ENCODE measurements at regions not wholly inside any gene's neighbourhood (a gene's known extent, or its start where the extent isn't known, plus 50 kb on each side); places are given as distances from the start of the nearest gene placed in this dataset.

DNA sequence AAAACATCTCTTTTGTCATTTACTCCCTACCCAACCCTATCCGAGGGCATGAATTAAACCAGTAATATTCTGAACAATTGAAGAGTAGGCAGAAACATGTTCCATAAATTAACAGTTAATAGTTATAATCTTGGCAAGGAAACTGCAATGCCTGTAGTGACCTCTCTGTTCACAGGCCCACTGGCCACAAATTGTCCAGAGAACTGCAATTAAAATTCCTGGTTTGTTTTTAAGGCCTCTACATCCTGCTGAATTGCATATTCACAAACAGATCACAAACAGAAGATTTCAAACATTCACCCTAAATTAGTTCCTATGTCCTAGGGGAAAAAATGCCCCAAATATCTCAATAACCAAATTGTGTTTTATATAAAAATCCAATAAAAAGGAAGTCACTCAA lies 143.2 kb upstream of the TRPC6 start:
- H2AFZ ChIP-seq (ENCODE audit: low read depth, low read length): no peak overlapping the region
- no TSS peak for BruUV-seq (replicated peaks)
- CTCF ChIA-PET (ENCODE audit: low intra/inter-chr PET ratio): no interaction called here
- no peak overlapping the region for H3K27ac ChIP-seq (ENCODE audit: extremely low read depth, low read depth, low read length)
- DNase-seq (ENCODE audit: extremely low read depth in 1 of 4, low spot score in 3 of 4) (no peak), ATAC-seq (no peak), FAIRE-seq (no peak)
- no peak overlapping the region for H3K4me3 ChIP-seq
- intact Hi-C loops (cut with micrococcal nuclease) (no loop called here), in situ Hi-C loops (cut with MboI) (no loop called here)
- TF ChIP-seq, protein P1, sequence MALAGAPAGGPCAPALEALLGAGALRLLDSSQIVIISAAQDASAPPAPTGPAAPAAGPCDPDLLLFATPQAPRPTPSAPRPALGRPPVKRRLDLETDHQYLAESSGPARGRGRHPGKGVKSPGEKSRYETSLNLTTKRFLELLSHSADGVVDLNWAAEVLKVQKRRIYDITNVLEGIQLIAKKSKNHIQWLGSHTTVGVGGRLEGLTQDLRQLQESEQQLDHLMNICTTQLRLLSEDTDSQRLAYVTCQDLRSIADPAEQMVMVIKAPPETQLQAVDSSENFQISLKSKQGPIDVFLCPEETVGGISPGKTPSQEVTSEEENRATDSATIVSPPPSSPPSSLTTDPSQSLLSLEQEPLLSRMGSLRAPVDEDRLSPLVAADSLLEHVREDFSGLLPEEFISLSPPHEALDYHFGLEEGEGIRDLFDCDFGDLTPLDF (CRISPR knock-in tag; IDR thresholded peaks at IDR 0.05): no peak
- TF ChIP-seq GTF2E2 (tag; IDR thresholded peaks at IDR 0.05): no peak
- H3K27me3 ChIP-seq (ENCODE audit: control insufficient read depth in 2 of 2, insufficient read depth in 2 of 2, low read length in 2 of 2): no peaks in the 10 kb centered on the region
- H3K4me2 ChIP-seq (ENCODE audit: insufficient read depth, low read length): no peak overlapping the region
- H3K36me3 ChIP-seq (ENCODE audit: control insufficient read depth, insufficient read depth, low read length): no peaks in the 10 kb centered on the region
- no peaks in the 10 kb centered on the region for H3K9me1 ChIP-seq (ENCODE audit: control insufficient read depth, insufficient read depth, low read length)
- H3K4me1 ChIP-seq (replicated peaks in 1 of 2; ENCODE audit: control insufficient read depth in 2 of 2, insufficient read depth in 2 of 2, low read length in 2 of 2): no peaks in the 10 kb centered on the region
- POLR2A ChIA-PET: no interaction called here
- H3K9ac ChIP-seq (ENCODE audit: insufficient read depth in 1 of 2, low read depth in 2 of 2, low read length in 2 of 2): no peak overlapping the region
- no peaks in the 10 kb centered on the region for H3K79me2 ChIP-seq (ENCODE audit: control insufficient read depth, insufficient read depth, low read length)
- 0% methylated on average over 1 of the region's 1 CpG for WGBS (ENCODE audit: insufficient coverage, low coverage, missing lambda C conversion rate)
- H3K9me3 ChIP-seq (replicated peaks; ENCODE audit: control insufficient read depth, insufficient read depth, low read depth, low read length): no peaks in the 10 kb centered on the region
- H4K20me1 ChIP-seq (replicated peaks; ENCODE audit: control insufficient read depth, insufficient read depth, low read length): no peaks in the 10 kb centered on the region

DNA sequence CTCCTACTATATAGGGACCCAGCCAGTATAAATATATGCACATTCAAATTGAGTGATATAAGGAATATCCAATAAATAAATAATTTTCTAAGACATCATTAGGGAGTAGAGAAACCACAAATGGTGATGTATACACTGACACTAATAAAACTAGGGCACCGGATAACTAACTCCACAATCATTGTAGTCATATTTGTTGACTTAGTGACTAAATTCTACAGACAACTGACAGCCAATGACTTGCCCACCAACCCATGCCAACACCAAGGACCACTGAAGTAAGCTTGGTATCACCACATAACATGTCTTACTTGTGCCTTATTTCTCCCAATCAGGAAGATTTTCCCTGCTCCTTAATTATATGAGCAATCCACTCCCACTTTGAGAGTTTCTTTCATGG lies 139.6 kb upstream of the TRPC6 start:
- H3K9ac ChIP-seq (ENCODE audit: insufficient read depth in 1 of 2, low read depth in 2 of 2, low read length in 2 of 2): no peak overlapping the region
- intact Hi-C loops (cut with micrococcal nuclease): no loop called here
- H3K9me3 ChIP-seq (replicated peaks; ENCODE audit: control insufficient read depth, insufficient read depth, low read depth, low read length): no peaks in the 10 kb centered on the region
- FAIRE-seq: no peak
- POLR2A ChIA-PET: no interaction called here
- CTCF ChIA-PET (ENCODE audit: low intra/inter-chr PET ratio): no interaction called here
- no TSS peak for BruUV-seq (replicated peaks)
- H3K4me3 ChIP-seq: no peak overlapping the region
- no peak overlapping the region for H3K4me2 ChIP-seq (ENCODE audit: insufficient read depth, low read length)
- no peaks in the 10 kb centered on the region for H4K20me1 ChIP-seq (replicated peaks; ENCODE audit: control insufficient read depth, insufficient read depth, low read length)
- no peaks in the 10 kb centered on the region for H3K9me1 ChIP-seq (ENCODE audit: control insufficient read depth, insufficient read depth, low read length)
- no peak for DNase-seq (ENCODE audit: extremely low read depth in 1 of 4, low spot score in 3 of 4)
- no peaks in the 10 kb centered on the region for H3K79me2 ChIP-seq (ENCODE audit: control insufficient read depth, insufficient read depth, low read length)
- no peak overlapping the region for H2AFZ ChIP-seq (ENCODE audit: low read depth, low read length)
- in situ Hi-C loops (cut with MboI): no loop called here
- H3K4me1 ChIP-seq (replicated peaks in 1 of 2; ENCODE audit: control insufficient read depth in 2 of 2, insufficient read depth in 2 of 2, low read length in 2 of 2): no peaks in the 10 kb centered on the region
- H3K27ac ChIP-seq (ENCODE audit: extremely low read depth, low read depth, low read length): no peak overlapping the region
- H3K27me3 ChIP-seq (ENCODE audit: control insufficient read depth in 2 of 2, insufficient read depth in 2 of 2, low read length in 2 of 2): no peaks in the 10 kb centered on the region
- no peak for ATAC-seq
- TF ChIP-seq EGR1 (conservative IDR thresholded peaks at IDR 0.05): no peak
- H3K36me3 ChIP-seq (ENCODE audit: control insufficient read depth, insufficient read depth, low read length): no peaks in the 10 kb centered on the region
- WGBS (ENCODE audit: insufficient coverage, low coverage, missing lambda C conversion rate): 0% methylated on average over 1 of the region's 1 CpG

Data from K562 (cell line).